Activated naive CD8-positive, alpha-beta T cell treated with anti-CD3 and anti-CD28 coated beads, Interleukin-2, amount 10 ng/mL, durations not matched to agents 7 days and 5 days (primary cell): ENCODE measurements at regions not wholly inside any gene's neighbourhood (a gene's known extent, or its start where the extent isn't known, plus 50 kb on each side); places are given as distances from the start of the nearest gene placed in this dataset.
"Not testable (repeated sequence)": the region's sequence is repeated elsewhere in the genome, so short reads cannot be mapped to it uniquely, and the experiment has no call there.

Source experiments
- ATAC-seq: fragments of 150-1000 bp; cut with Tn5 transposase; one replicate; pipeline ENCODE4 v1.10.0; 2021; ENCODE audit warnings: low read depth, moderate library complexity
- POLR2A ChIA-PET: fragments of 350-600 bp; sonication (Branson Sonifier 250); formaldehyde crosslinking; loops from one replicate; lab custom pipeline; 2021; ENCODE audit warnings: antibody characterized with exemption; lab: Charles Lee
- DNase-seq: peaks from one replicate; pipeline ENCODE4 v3.0.0; 2021
- H3K27ac Mint-ChIP-seq: one replicate; pipeline ENCODE4 v1.8.0; 2022; ENCODE audit warnings: mild to moderate bottlenecking, mixed read lengths
- H3K27me3 Mint-ChIP-seq: one replicate; pipeline ENCODE4 v1.8.0; 2022; ENCODE audit warnings: mild to moderate bottlenecking, moderate library complexity, mixed read lengths
- H3K36me3 Mint-ChIP-seq: one replicate; pipeline ENCODE4 v1.8.0; 2021; ENCODE audit warnings: mild to moderate bottlenecking, mixed read lengths
- H3K4me1 Mint-ChIP-seq: one replicate; pipeline ENCODE4 v1.8.0; 2021; ENCODE audit warnings: mixed read lengths
- H3K4me3 Mint-ChIP-seq: one replicate; pipeline ENCODE4 v1.8.0; 2022; ENCODE audit warnings: mild to moderate bottlenecking, moderate library complexity, mixed read lengths
- H3K9me3 Mint-ChIP-seq: one replicate; pipeline ENCODE4 v1.8.0; 2021; ENCODE audit warnings: mixed read lengths

GRCh38 chr13:53285896-53286430 lies 257.4 kb downstream of the OLFM4 start:
- Mint-ChIP-seq H3K36me3 (no peaks in the 10 kb centered on the region), H3K27me3 (no peaks in the 10 kb centered on the region), H3K4me3 (no peak overlapping the region), H3K9me3 (no peaks in the 10 kb centered on the region), H3K27ac (no peak overlapping the region), H3K4me1 (no peaks in the 10 kb centered on the region)
- DNase-seq, result no peak
- no peak for ATAC-seq
- POLR2A ChIA-PET, result no interaction called here

GRCh38 chr13:53298396-53298795 lies 269.8 kb downstream of the OLFM4 start:
- no peak for ATAC-seq
- POLR2A ChIA-PET, result no interaction called here
- peaks cover 3% of the 10 kb centered on the region for H3K9me3 Mint-ChIP-seq
- H3K27ac Mint-ChIP-seq, result no peak overlapping the region
- no peaks in the 10 kb centered on the region for H3K4me1 Mint-ChIP-seq
- no peak for DNase-seq
- no peak overlapping the region for H3K4me3 Mint-ChIP-seq
- H3K36me3 Mint-ChIP-seq, result no peaks in the 10 kb centered on the region
- H3K27me3 Mint-ChIP-seq, result no peaks in the 10 kb centered on the region

GRCh38 chr13:53301449-53301848 lies 272.8 kb downstream of the OLFM4 start:
- DNase-seq (no peak), ATAC-seq (no peak)
- Mint-ChIP-seq H3K4me3 (no peak overlapping the region), H3K27me3 (no peaks in the 10 kb centered on the region), H3K9me3 (no peaks in the 10 kb centered on the region), H3K27ac (no peak overlapping the region), H3K36me3 (no peaks in the 10 kb centered on the region), H3K4me1 (no peaks in the 10 kb centered on the region)
- POLR2A ChIA-PET, result no interaction called here

GRCh38 chr13:53305419-53305818 lies 276.8 kb downstream of the OLFM4 start:
- DNase-seq, H3K4me1 Mint-ChIP-seq, POLR2A ChIA-PET, H3K4me3 Mint-ChIP-seq, H3K27ac Mint-ChIP-seq, H3K9me3 Mint-ChIP-seq, H3K27me3 Mint-ChIP-seq, ATAC-seq, H3K36me3 Mint-ChIP-seq: not testable (repeated sequence)

GRCh38 chr13:53310786-53311185 lies 282.2 kb downstream of the OLFM4 start:
- H3K4me1 Mint-ChIP-seq, result no peaks in the 10 kb centered on the region
- H3K27me3 Mint-ChIP-seq, result no peaks in the 10 kb centered on the region
- H3K36me3 Mint-ChIP-seq, result no peaks in the 10 kb centered on the region

GRCh38 chr13:53311561-53311960 lies 282.9 kb downstream of the OLFM4 start:
- no peaks in the 10 kb centered on the region for H3K36me3 Mint-ChIP-seq
- peaks cover 6% of the 10 kb centered on the region for H3K9me3 Mint-ChIP-seq
- H3K27ac Mint-ChIP-seq, result no peak overlapping the region
- POLR2A ChIA-PET, result no interaction called here
- ATAC-seq, result no peak
- H3K27me3 Mint-ChIP-seq, result no peaks in the 10 kb centered on the region
- no peak for DNase-seq
- H3K4me1 Mint-ChIP-seq, result no peaks in the 10 kb centered on the region
- H3K4me3 Mint-ChIP-seq, result no peak overlapping the region

More at GRCh38 chr13:53310786-53311185, 282.2 kb downstream of the OLFM4 start:
- DNase-seq (no peak), ATAC-seq (no peak)
- Mint-ChIP-seq H3K4me3 (no peak overlapping the region), H3K9me3 (peaks cover 6% of the 10 kb centered on the region), H3K27ac (no peak overlapping the region)
- POLR2A ChIA-PET, result no interaction called here

- Mint-ChIP-seq H3K36me3 (no peaks in the 10 kb centered on the region), H3K4me3 (no peak overlapping the region), H3K9me3 (peaks cover 3% of the 10 kb centered on the region), H3K27me3 (no peaks in the 10 kb centered on the region), H3K4me1 (no peaks in the 10 kb centered on the region), H3K27ac (no peak overlapping the region)
- no peak for ATAC-seq
- POLR2A ChIA-PET, result no interaction called here
- DNase-seq, result no peak
Observed at GRCh38 chr13:53321296-53321801, 292.7 kb downstream of the OLFM4 start.

GRCh38 chr13:53324656-53325055 lies 296.0 kb downstream of the OLFM4 start:
- POLR2A ChIA-PET, result no interaction called here
- no peak overlapping the region for H3K27ac Mint-ChIP-seq
- no peaks in the 10 kb centered on the region for H3K4me1 Mint-ChIP-seq
- no peak overlapping the region for H3K4me3 Mint-ChIP-seq
- DNase-seq, result no peak
- no peak for ATAC-seq
- H3K9me3 Mint-ChIP-seq, result peaks cover 3% of the 10 kb centered on the region
- no peaks in the 10 kb centered on the region for H3K27me3 Mint-ChIP-seq
- no peaks in the 10 kb centered on the region for H3K36me3 Mint-ChIP-seq

- H3K4me1 Mint-ChIP-seq, result no peaks in the 10 kb centered on the region
- ATAC-seq (no peak), DNase-seq (no peak)
- H3K9me3 Mint-ChIP-seq, result peaks cover 3% of the 10 kb centered on the region
- H3K36me3 Mint-ChIP-seq, result no peaks in the 10 kb centered on the region
- H3K27ac Mint-ChIP-seq, result no peak overlapping the region
- POLR2A ChIA-PET, result no interaction called here
- no peaks in the 10 kb centered on the region for H3K27me3 Mint-ChIP-seq
- H3K4me3 Mint-ChIP-seq, result no peak overlapping the region
Observed at GRCh38 chr13:53326716-53327115, 298.1 kb downstream of the OLFM4 start.

GRCh38 chr13:53327680-53328315 lies 299.2 kb downstream of the OLFM4 start:
- H3K27me3 Mint-ChIP-seq, result no peaks in the 10 kb centered on the region
- no peak overlapping the region for H3K4me3 Mint-ChIP-seq
- DNase-seq, result no peak
- POLR2A ChIA-PET, result no interaction called here
- ATAC-seq, result no peak
- H3K27ac Mint-ChIP-seq, result no peak overlapping the region
- peaks cover 3% of the 10 kb centered on the region for H3K9me3 Mint-ChIP-seq
- no peaks in the 10 kb centered on the region for H3K36me3 Mint-ChIP-seq
- no peaks in the 10 kb centered on the region for H3K4me1 Mint-ChIP-seq

- no peaks in the 10 kb centered on the region for H3K4me1 Mint-ChIP-seq
- H3K9me3 Mint-ChIP-seq, result peaks cover 2% of the 10 kb centered on the region
- H3K27ac Mint-ChIP-seq, result no peak overlapping the region
- H3K4me3 Mint-ChIP-seq, result no peak overlapping the region
- no peaks in the 10 kb centered on the region for H3K36me3 Mint-ChIP-seq
- no peaks in the 10 kb centered on the region for H3K27me3 Mint-ChIP-seq
- DNase-seq, result no peak
- ATAC-seq, result no peak
- POLR2A ChIA-PET, result no interaction called here
Observed at GRCh38 chr13:53336441-53337160, 308.0 kb downstream of the OLFM4 start.

GRCh38 chr13:53338760-53339159 lies 310.1 kb downstream of the OLFM4 start:
- no peak for ATAC-seq
- DNase-seq, result no peak
- peaks cover 2% of the 10 kb centered on the region for H3K9me3 Mint-ChIP-seq
- no peaks in the 10 kb centered on the region for H3K4me1 Mint-ChIP-seq
- no peaks in the 10 kb centered on the region for H3K36me3 Mint-ChIP-seq
- H3K4me3 Mint-ChIP-seq, result no peak overlapping the region
- H3K27me3 Mint-ChIP-seq, result no peaks in the 10 kb centered on the region
- H3K27ac Mint-ChIP-seq, result no peak overlapping the region
- POLR2A ChIA-PET, result no interaction called here

- DNase-seq (no peak), ATAC-seq (no peak)
- POLR2A ChIA-PET, result no interaction called here
- no peaks in the 10 kb centered on the region for H3K27me3 Mint-ChIP-seq
- H3K9me3 Mint-ChIP-seq, result peaks cover 2% of the 10 kb centered on the region
- no peak overlapping the region for H3K27ac Mint-ChIP-seq
- no peak overlapping the region for H3K4me3 Mint-ChIP-seq
- H3K36me3 Mint-ChIP-seq, result no peaks in the 10 kb centered on the region
- H3K4me1 Mint-ChIP-seq, result no peaks in the 10 kb centered on the region
Observed at GRCh38 chr13:53340505-53341143, 312.0 kb downstream of the OLFM4 start.

- Mint-ChIP-seq H3K9me3 (peaks cover 2% of the 10 kb centered on the region), H3K4me1 (no peaks in the 10 kb centered on the region), H3K27ac (no peak overlapping the region), H3K36me3 (no peaks in the 10 kb centered on the region), H3K4me3 (no peak overlapping the region), H3K27me3 (no peaks in the 10 kb centered on the region)
- POLR2A ChIA-PET, result no interaction called here
- DNase-seq (no peak), ATAC-seq (no peak)
Observed at GRCh38 chr13:53341144-53341510, 312.5 kb downstream of the OLFM4 start.
